Neuron (in vitro differentiated cells): ENCODE measurements at regions not wholly inside any gene's neighbourhood (a gene's known extent, or its start where the extent isn't known, plus 50 kb on each side); places are given as distances from the start of the nearest gene placed in this dataset.

Experiments used
- H2AFZ ChIP-seq: one replicate; pipeline ENCODE4 v1.6.1; 2013; ENCODE audit warnings: low read depth, mild to moderate bottlenecking, inconsistent platforms, low read length, moderate library complexity
- H3K27me3 ChIP-seq: one replicate; pipeline ENCODE4 v1.6.1; 2013; ENCODE audit warnings: low read length; ENCODE audit not compliant: insufficient read depth
- H3K36me3 ChIP-seq: one replicate; pipeline ENCODE4 v1.6.1; 2013; ENCODE audit warnings: low read length; ENCODE audit not compliant: insufficient read depth
- H3K4me1 ChIP-seq: one replicate; pipeline ENCODE4 v1.6.1; 2013; ENCODE audit warnings: low read length; ENCODE audit not compliant: insufficient read depth
- H3K4me3 ChIP-seq: 2 replicates; pipeline ENCODE4 v1.5.1; 2013; ENCODE audit warnings: mild to moderate bottlenecking, low read length, moderate library complexity
- H3K9me3 ChIP-seq: one replicate; pipeline ENCODE4 v1.6.1; 2013; ENCODE audit warnings: low read length

GRCh38 chr2:15749460-15750432 is 158.1 kb downstream of the DDX1 start:
- Histone ChIP-seq H3K4me3 (no peak overlapping the region), H3K4me1 (peaks cover 6% of the 10 kb centered on the region), H3K27me3 (no peaks in the 10 kb centered on the region)

GRCh38 chr2:15750433-15750814 is 158.8 kb downstream of the DDX1 start:
- Histone ChIP-seq H3K4me1 (peaks cover 6% of the 10 kb centered on the region), H3K36me3 (no peaks in the 10 kb centered on the region), H3K4me3 (no peak overlapping the region), H3K27me3 (no peaks in the 10 kb centered on the region), H2AFZ (no peak overlapping the region), H3K9me3 (no peaks in the 10 kb centered on the region)

More at GRCh38 chr2:15749460-15750432, 158.1 kb downstream of the DDX1 start:
- no peak overlapping the region for H2AFZ ChIP-seq
- no peaks in the 10 kb centered on the region for H3K9me3 ChIP-seq
- no peaks in the 10 kb centered on the region for H3K36me3 ChIP-seq

- Histone ChIP-seq H3K9me3 (no peaks in the 10 kb centered on the region), H3K4me3 (no peak overlapping the region), H3K27me3 (no peaks in the 10 kb centered on the region), H2AFZ (no peak overlapping the region), H3K4me1 (peaks cover 6% of the 10 kb centered on the region), H3K36me3 (no peaks in the 10 kb centered on the region)
Measured at GRCh38 chr2:15750822-15751329, 159.2 kb downstream of the DDX1 start.

GRCh38 chr2:15751477-15751876 is 159.8 kb downstream of the DDX1 start:
- Histone ChIP-seq H3K9me3 (no peaks in the 10 kb centered on the region), H3K4me3 (no peak overlapping the region), H3K27me3 (no peaks in the 10 kb centered on the region), H2AFZ (no peak overlapping the region), H3K36me3 (no peaks in the 10 kb centered on the region), H3K4me1 (peaks cover 6% of the 10 kb centered on the region)

GRCh38 chr2:15752552-15753232 is 161.0 kb downstream of the DDX1 start:
- no peaks in the 10 kb centered on the region for H3K36me3 ChIP-seq
- H3K4me1 ChIP-seq, result peaks cover 3% of the 10 kb centered on the region
- no peak overlapping the region for H2AFZ ChIP-seq
- no peaks in the 10 kb centered on the region for H3K9me3 ChIP-seq
- no peak overlapping the region for H3K4me3 ChIP-seq
- H3K27me3 ChIP-seq, result no peaks in the 10 kb centered on the region

- no peak overlapping the region for H2AFZ ChIP-seq
- H3K9me3 ChIP-seq, result no peaks in the 10 kb centered on the region
- no peaks in the 10 kb centered on the region for H3K36me3 ChIP-seq
- H3K4me1 ChIP-seq, result no peaks in the 10 kb centered on the region
- H3K4me3 ChIP-seq, result no peak overlapping the region
- no peaks in the 10 kb centered on the region for H3K27me3 ChIP-seq
Measured at GRCh38 chr2:15753233-15753798, 161.6 kb downstream of the DDX1 start.

GRCh38 chr2:15753811-15754702 is 162.4 kb downstream of the DDX1 start:
- Histone ChIP-seq H3K4me1 (no peaks in the 10 kb centered on the region), H3K36me3 (no peaks in the 10 kb centered on the region), H3K27me3 (no peaks in the 10 kb centered on the region), H3K9me3 (no peaks in the 10 kb centered on the region), H3K4me3 (no peak overlapping the region), H2AFZ (no peak overlapping the region)

GRCh38 chr2:15754703-15755099 is 163.0 kb downstream of the DDX1 start:
- H2AFZ ChIP-seq, result no peak overlapping the region
- H3K36me3 ChIP-seq, result no peaks in the 10 kb centered on the region
- H3K4me1 ChIP-seq, result no peaks in the 10 kb centered on the region

GRCh38 chr2:15755528-15755927 is 163.9 kb downstream of the DDX1 start:
- Histone ChIP-seq H3K9me3 (no peaks in the 10 kb centered on the region), H2AFZ (no peak overlapping the region), H3K36me3 (no peaks in the 10 kb centered on the region)

More at GRCh38 chr2:15754703-15755099, 163.0 kb downstream of the DDX1 start:
- no peaks in the 10 kb centered on the region for H3K9me3 ChIP-seq
- no peaks in the 10 kb centered on the region for H3K27me3 ChIP-seq
- H3K4me3 ChIP-seq, result no peak overlapping the region

GRCh38 chr2:15756011-15756550 is 164.4 kb downstream of the DDX1 start:
- no peaks in the 10 kb centered on the region for H3K36me3 ChIP-seq
- H3K4me1 ChIP-seq, result no peaks in the 10 kb centered on the region
- no peak overlapping the region for H2AFZ ChIP-seq
- H3K9me3 ChIP-seq, result no peaks in the 10 kb centered on the region
- H3K4me3 ChIP-seq, result no peak overlapping the region
- H3K27me3 ChIP-seq, result no peaks in the 10 kb centered on the region

More at GRCh38 chr2:15755528-15755927, 163.9 kb downstream of the DDX1 start:
- Histone ChIP-seq H3K4me3 (no peak overlapping the region), H3K27me3 (no peaks in the 10 kb centered on the region), H3K4me1 (no peaks in the 10 kb centered on the region)

GRCh38 chr2:15756882-15757819 is 165.5 kb downstream of the DDX1 start:
- Histone ChIP-seq H3K36me3 (no peaks in the 10 kb centered on the region), H3K4me1 (no peaks in the 10 kb centered on the region), H3K4me3 (no peak overlapping the region), H3K9me3 (no peaks in the 10 kb centered on the region), H2AFZ (no peak overlapping the region), H3K27me3 (no peaks in the 10 kb centered on the region)
